GM12864 (cell line): ENCODE measurements at regions not wholly inside any gene's neighbourhood (a gene's known extent, or its start where the extent isn't known, plus 50 kb on each side); places are given as distances from the start of the nearest gene placed in this dataset.

Experiments
- DNase-seq: peaks from one replicate; pipeline ENCODE4 v3.0.0-alpha.2; 2011; ENCODE audit warnings: low read depth
- H3K4me3 ChIP-seq: 2 replicates; pipeline ENCODE4 v1.5.1; 2011; ENCODE audit warnings: mild to moderate bottlenecking, low read depth, low read length, control low read depth
- CTCF ChIP-seq: IDR thresholded peaks from 2 replicates; pipeline ENCODE4 v1.5.1; 2011; ENCODE audit warnings: low read depth, mild to moderate bottlenecking, moderate library complexity, low read length, control low read depth, inconsistent platforms; ENCODE audit errors: missing control alignments

GRCh38 chr4:182093431-182093831 lies 149.8 kb upstream of the TENM3 start:
- H3K4me3 ChIP-seq: no peak overlapping the region
- TF ChIP-seq CTCF: no peak
- DNase-seq: no peak

- H3K4me3 ChIP-seq: no peak overlapping the region
- DNase-seq: no peak
- TF ChIP-seq CTCF: no peak
Observed at GRCh38 chr4:182093935-182094334, 149.3 kb upstream of the TENM3 start.

GRCh38 chr4:182101618-182102017 lies 141.6 kb upstream of the TENM3 start:
- TF ChIP-seq CTCF: no peak
- DNase-seq: no peak
- no peak overlapping the region for H3K4me3 ChIP-seq

- no peak overlapping the region for H3K4me3 ChIP-seq
- no peak for TF ChIP-seq CTCF
- DNase-seq: no peak
Observed at GRCh38 chr4:182102576-182102975, 140.6 kb upstream of the TENM3 start.

- no peak for DNase-seq
- no peak overlapping the region for H3K4me3 ChIP-seq
- TF ChIP-seq CTCF: no peak
Observed at GRCh38 chr4:182103614-182104319, 139.4 kb upstream of the TENM3 start.

- no peak for TF ChIP-seq CTCF
Observed at GRCh38 chr4:182105416-182105815, 137.8 kb upstream of the TENM3 start.

GRCh38 chr4:182107931-182108330 lies 135.3 kb upstream of the TENM3 start:
- no peak for TF ChIP-seq CTCF
- no peak for DNase-seq

More at GRCh38 chr4:182105416-182105815, 137.8 kb upstream of the TENM3 start:
- no peak for DNase-seq
- no peak overlapping the region for H3K4me3 ChIP-seq

More at GRCh38 chr4:182107931-182108330, 135.3 kb upstream of the TENM3 start:
- no peak overlapping the region for H3K4me3 ChIP-seq
